HCT116 (cell line): ENCODE measurements at regions not wholly inside any gene's neighbourhood (a gene's known extent, or its start where the extent isn't known, plus 50 kb on each side); places are given as distances from the start of the nearest gene placed in this dataset.

ENCODE experiments used
- CEBPB ChIP-seq: IDR thresholded peaks from 2 replicates; pipeline ENCODE4 v1.6.1; 2012; ENCODE audit warnings: low read depth
- CTCF ChIP-seq, 3 experiments: fragments of 200-600 bp in 1 of 3; sonication (generic) in 1 of 3; IDR thresholded peaks in 2 of 3; conservative IDR thresholded peaks in 1 of 3; 2 replicates each; pipeline ENCODE4 v1.5.1; 2012 to 2017; ENCODE audit warnings: low read depth in 2 of 3, low read length in 2 of 3, antibody characterized with exemption in 1 of 3, borderline replicate concordance in 1 of 3, control low read depth in 1 of 3, mild to moderate bottlenecking in 1 of 3, mixed read lengths in 1 of 3, mixed run types in 1 of 3, moderate library complexity in 1 of 3; ENCODE audit not compliant: insufficient read depth in 1 of 3
- JUND ChIP-seq: IDR thresholded peaks from 2 replicates; pipeline ENCODE4 v1.6.1; 2012
- MAX ChIP-seq: IDR thresholded peaks from 2 replicates; pipeline ENCODE4 v1.6.1; 2012
- POLR2A ChIP-seq: IDR thresholded peaks from 2 replicates; pipeline ENCODE4 v1.7.0; 2011; ENCODE audit warnings: borderline replicate concordance; ENCODE audit not compliant: insufficient read depth, insufficient read length; ENCODE audit errors: extremely low read depth
- POLR2AphosphoS5 ChIP-seq: IDR thresholded peaks from 2 replicates; pipeline ENCODE4 v1.6.1; 2011; ENCODE audit warnings: mild to moderate bottlenecking, low read depth, low read length, moderate library complexity
- SIN3A ChIP-seq: IDR thresholded peaks from 2 replicates; pipeline ENCODE4 v1.6.1; 2012; ENCODE audit warnings: low read depth
- TCF7L2 ChIP-seq: IDR thresholded peaks from 2 replicates; pipeline ENCODE4 v1.7.0; 2011; ENCODE audit warnings: borderline replicate concordance, inconsistent platforms; ENCODE audit not compliant: insufficient read depth, insufficient read length; ENCODE audit errors: extremely low read depth
- YY1 ChIP-seq: IDR thresholded peaks from 2 replicates; pipeline ENCODE4 v1.6.1; 2011; ENCODE audit warnings: low read length, low read depth, moderate library complexity, mild to moderate bottlenecking; ENCODE audit not compliant: insufficient replicate concordance; ENCODE audit errors: extremely low read depth
- ZBTB33 ChIP-seq: IDR thresholded peaks from 2 replicates; pipeline ENCODE4 v1.6.1; 2011; ENCODE audit warnings: mild to moderate bottlenecking, low read length, moderate library complexity; ENCODE audit not compliant: insufficient replicate concordance; ENCODE audit errors: extremely low read depth
- ZNF274 ChIP-seq: fragments of 200-500 bp; sonication (Bioruptor generic); IDR thresholded peaks from 2 replicates; pipeline ENCODE4 v1.6.1; 2014; ENCODE audit warnings: mild to moderate bottlenecking, low read depth, low read length, inconsistent platforms
- TF ChIP-seq, protein P1 (sequence below): IDR thresholded peaks from 2 replicates; pipeline ENCODE4 v1.6.1; 2012; ENCODE audit warnings: low read depth

DNA sequence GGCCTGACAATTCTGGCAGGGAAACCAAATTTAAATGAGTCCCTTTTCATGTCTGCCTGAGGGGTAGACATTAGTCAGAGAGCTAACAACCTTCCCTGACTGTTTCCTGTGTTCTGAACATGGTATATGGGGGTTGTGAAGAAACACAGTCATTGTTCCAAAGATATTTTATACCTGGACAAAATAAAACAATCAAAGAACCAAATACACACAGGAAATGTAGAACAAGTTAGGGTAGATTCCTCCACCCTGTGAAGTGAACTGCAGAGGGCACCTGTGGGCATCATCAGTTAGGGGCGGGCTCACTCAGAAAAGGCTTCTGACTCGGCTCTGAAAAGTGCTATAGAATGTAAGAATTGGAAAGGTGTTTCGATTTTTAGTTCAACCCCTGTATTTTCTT, 231.9 kb upstream of the CADM1 start:
- no peak for TF ChIP-seq CTCF (IDR thresholded peaks at IDR 0.05 in 2 of 3, conservative IDR thresholded peaks at IDR 0.05 in 1 of 3; ENCODE audit: borderline replicate concordance in 1 of 3, insufficient read depth in 1 of 3, low read depth in 2 of 3, low read length in 2 of 3)
- TF ChIP-seq ZBTB33 = no peak
- no peak for TF ChIP-seq POLR2AphosphoS5
- no peak for TF ChIP-seq YY1
- TF ChIP-seq, protein P1, sequence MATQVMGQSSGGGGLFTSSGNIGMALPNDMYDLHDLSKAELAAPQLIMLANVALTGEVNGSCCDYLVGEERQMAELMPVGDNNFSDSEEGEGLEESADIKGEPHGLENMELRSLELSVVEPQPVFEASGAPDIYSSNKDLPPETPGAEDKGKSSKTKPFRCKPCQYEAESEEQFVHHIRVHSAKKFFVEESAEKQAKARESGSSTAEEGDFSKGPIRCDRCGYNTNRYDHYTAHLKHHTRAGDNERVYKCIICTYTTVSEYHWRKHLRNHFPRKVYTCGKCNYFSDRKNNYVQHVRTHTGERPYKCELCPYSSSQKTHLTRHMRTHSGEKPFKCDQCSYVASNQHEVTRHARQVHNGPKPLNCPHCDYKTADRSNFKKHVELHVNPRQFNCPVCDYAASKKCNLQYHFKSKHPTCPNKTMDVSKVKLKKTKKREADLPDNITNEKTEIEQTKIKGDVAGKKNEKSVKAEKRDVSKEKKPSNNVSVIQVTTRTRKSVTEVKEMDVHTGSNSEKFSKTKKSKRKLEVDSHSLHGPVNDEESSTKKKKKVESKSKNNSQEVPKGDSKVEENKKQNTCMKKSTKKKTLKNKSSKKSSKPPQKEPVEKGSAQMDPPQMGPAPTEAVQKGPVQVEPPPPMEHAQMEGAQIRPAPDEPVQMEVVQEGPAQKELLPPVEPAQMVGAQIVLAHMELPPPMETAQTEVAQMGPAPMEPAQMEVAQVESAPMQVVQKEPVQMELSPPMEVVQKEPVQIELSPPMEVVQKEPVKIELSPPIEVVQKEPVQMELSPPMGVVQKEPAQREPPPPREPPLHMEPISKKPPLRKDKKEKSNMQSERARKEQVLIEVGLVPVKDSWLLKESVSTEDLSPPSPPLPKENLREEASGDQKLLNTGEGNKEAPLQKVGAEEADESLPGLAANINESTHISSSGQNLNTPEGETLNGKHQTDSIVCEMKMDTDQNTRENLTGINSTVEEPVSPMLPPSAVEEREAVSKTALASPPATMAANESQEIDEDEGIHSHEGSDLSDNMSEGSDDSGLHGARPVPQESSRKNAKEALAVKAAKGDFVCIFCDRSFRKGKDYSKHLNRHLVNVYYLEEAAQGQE = no peak
- TF ChIP-seq CEBPB = no peak
- no peak for TF ChIP-seq MAX
- no peak for TF ChIP-seq POLR2A
- no peak for TF ChIP-seq JUND
- no peak for TF ChIP-seq TCF7L2
- TF ChIP-seq SIN3A = no peak
- TF ChIP-seq ZNF274 = no peak
